Activated naive CD4-positive, alpha-beta T cell treated with anti-CD3 and anti-CD28 coated beads, Interleukin-2, amount 10 ng/mL, durations not matched to agents 7 days and 5 days (primary cell): ENCODE measurements at regions not wholly inside any gene's neighbourhood (a gene's known extent, or its start where the extent isn't known, plus 50 kb on each side); places are given as distances from the start of the nearest gene placed in this dataset.
A peak's percentile ranks its signal among the peaks of the same experiment; 100 is the strongest.
"Not testable (repeated sequence)": the region's sequence is repeated elsewhere in the genome, so short reads cannot be mapped to it uniquely, and the experiment has no call there.

Experiments
- CTCF ChIA-PET: fragments of 350-600 bp; sonication (Branson Sonifier 250); formaldehyde crosslinking; loops from one replicate; lab custom pipeline; 2021; ENCODE audit warnings: antibody characterized with exemption; lab: Charles Lee
- DNase-seq: peaks from one replicate; pipeline ENCODE4 v3.0.0-alpha.2; 2020
- H3K27ac Mint-ChIP-seq: one replicate; pipeline ENCODE4 v1.8.0; 2021; ENCODE audit warnings: mild to moderate bottlenecking, moderate library complexity, mixed read lengths
- H3K27me3 Mint-ChIP-seq: one replicate; pipeline ENCODE4 v1.8.0; 2021; ENCODE audit warnings: mild to moderate bottlenecking, mixed read lengths
- H3K36me3 Mint-ChIP-seq: one replicate; pipeline ENCODE4 v1.8.0; 2021; ENCODE audit warnings: mixed read lengths
- H3K4me1 Mint-ChIP-seq: one replicate; pipeline ENCODE4 v1.8.0; 2021; ENCODE audit warnings: mixed read lengths
- H3K4me3 Mint-ChIP-seq: one replicate; pipeline ENCODE4 v1.8.0; 2021; ENCODE audit warnings: mild to moderate bottlenecking, moderate library complexity, mixed read lengths
- H3K9me3 Mint-ChIP-seq: one replicate; pipeline ENCODE4 v1.8.0; 2021; ENCODE audit warnings: mixed read lengths

DNA sequence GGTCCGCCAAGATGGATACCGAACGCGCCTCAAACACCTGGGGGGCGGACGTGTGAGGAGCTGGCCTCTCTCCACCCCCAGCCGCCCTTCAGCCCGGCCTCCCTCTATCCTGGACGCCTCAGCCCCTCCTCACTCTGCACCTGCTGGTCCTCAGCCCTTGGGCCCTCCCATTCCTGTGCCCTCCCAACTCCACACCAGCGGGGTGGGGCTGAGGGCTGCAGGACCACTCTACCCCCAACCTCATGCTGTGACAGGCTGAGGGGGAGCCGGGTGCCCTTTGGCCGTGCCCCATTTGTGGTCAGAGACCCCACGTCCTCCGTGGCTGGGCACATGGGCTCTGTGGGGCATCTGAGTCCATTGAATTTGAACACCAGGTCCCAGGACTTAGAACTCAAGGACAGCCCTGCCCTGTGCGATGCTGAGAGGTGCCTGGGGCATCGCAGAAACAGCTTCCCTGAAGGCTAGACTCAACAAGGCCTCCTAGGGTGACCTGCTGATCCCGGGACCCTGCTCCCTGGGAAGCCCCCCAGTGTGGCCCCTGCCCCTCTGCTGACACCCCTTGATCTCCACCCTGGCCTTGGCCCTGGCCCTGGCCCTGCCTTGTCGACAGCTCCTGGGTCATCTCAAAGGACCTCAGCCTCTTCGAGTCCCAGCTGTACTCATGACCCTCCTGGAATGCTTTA is 82.0 kb upstream of the SFSWAP start:
- CTCF ChIA-PET: no interaction called here
- Mint-ChIP-seq H3K4me1 (no peaks in the 10 kb centered on the region), H3K27me3 (peaks cover 7% of the 10 kb centered on the region), H3K27ac (peak overlapping the region; percentile 80), H3K9me3 (peaks cover 20% of the 10 kb centered on the region), H3K36me3 (peaks cover 7% of the 10 kb centered on the region), H3K4me3 (no peak overlapping the region)
- no peak for DNase-seq

DNA sequence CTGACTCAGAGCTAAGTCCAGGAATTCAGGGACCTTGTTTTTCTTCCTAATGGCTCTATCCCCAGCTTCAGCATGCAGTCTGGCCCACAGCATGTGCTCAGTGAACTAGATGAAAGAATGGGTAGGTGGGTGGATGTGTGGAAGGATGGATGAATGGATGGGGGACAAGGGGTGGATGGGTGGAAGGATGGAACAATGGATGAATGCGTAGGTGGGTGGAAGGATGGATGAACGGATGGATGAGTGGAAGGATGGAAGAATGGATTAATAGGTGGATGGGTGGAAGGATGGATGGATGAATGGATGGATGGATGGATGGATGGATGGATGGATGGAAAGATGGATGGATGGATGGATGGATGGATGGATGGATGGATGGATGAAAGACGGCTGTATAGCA is 79.7 kb upstream of the SFSWAP start:
- H3K27ac Mint-ChIP-seq: no peak overlapping the region
- no peaks in the 10 kb centered on the region for H3K4me1 Mint-ChIP-seq
- CTCF ChIA-PET: no interaction called here
- peaks cover 7% of the 10 kb centered on the region for H3K27me3 Mint-ChIP-seq
- DNase-seq: no peak
- no peak overlapping the region for H3K4me3 Mint-ChIP-seq
- peaks cover 13% of the 10 kb centered on the region for H3K9me3 Mint-ChIP-seq
- H3K36me3 Mint-ChIP-seq: peaks cover 4% of the 10 kb centered on the region

DNA sequence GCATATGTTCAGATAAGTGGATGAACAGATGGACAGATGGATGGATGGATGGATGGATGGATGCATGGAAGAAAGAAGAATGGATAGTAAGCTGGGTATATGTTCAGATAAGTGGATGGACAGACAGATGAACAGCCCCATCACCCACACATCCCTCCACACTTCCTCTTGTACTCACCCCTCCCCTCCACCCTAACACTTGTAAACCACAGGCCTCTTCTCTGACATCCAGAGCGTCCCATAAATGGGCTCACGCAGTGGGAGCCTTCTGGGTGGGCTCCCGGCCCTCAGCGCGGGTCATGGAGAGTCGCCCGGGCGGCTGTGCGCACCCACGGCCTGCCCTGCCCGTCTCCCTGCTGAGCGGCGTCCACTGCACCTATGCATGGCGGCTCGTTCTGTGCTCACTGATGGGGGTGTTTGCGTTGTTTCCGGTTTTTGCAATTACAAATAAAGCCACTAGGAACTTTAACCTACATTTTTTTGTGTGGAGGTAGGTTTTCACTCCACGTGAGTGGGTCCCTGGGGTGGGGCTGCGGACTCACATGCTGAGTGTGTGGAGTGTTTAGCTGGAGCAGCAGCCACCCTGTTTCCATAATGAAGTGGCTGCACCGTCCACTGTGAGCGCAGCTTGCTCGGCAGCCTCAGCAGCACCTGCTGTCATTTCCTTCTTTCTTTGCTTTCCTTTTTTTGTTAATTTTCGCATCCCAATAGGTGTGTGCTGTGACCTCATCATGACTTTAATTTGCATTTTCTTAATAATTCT is 78.8 kb upstream of the SFSWAP start:
- H3K27ac Mint-ChIP-seq, H3K4me3 Mint-ChIP-seq, H3K36me3 Mint-ChIP-seq, CTCF ChIA-PET, DNase-seq, H3K27me3 Mint-ChIP-seq, H3K4me1 Mint-ChIP-seq: not testable (repeated sequence)
- H3K9me3 Mint-ChIP-seq: peaks cover 13% of the 10 kb centered on the region

DNA sequence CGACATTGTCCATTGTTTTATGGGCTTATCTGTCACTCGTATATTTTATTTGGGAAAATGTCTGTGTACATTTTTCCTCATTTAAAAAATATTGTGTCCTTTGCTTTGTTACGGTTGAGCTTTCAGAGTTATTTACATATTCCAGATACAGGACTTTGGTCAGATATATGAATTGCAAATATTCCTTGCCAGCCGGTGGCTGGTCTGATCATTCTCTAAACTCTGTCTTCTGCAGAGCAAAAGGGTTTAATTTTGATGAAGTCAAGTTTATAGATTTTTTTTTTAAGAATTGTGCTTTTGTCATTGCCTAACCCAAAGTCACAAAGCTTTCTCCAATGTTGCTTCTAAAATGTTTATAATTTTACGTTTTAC is 78.3 kb upstream of the SFSWAP start:
- H3K27ac Mint-ChIP-seq, H3K4me3 Mint-ChIP-seq, H3K27me3 Mint-ChIP-seq, H3K4me1 Mint-ChIP-seq, DNase-seq, H3K36me3 Mint-ChIP-seq, CTCF ChIA-PET: not testable (repeated sequence)
- H3K9me3 Mint-ChIP-seq: peaks cover 12% of the 10 kb centered on the region

DNA sequence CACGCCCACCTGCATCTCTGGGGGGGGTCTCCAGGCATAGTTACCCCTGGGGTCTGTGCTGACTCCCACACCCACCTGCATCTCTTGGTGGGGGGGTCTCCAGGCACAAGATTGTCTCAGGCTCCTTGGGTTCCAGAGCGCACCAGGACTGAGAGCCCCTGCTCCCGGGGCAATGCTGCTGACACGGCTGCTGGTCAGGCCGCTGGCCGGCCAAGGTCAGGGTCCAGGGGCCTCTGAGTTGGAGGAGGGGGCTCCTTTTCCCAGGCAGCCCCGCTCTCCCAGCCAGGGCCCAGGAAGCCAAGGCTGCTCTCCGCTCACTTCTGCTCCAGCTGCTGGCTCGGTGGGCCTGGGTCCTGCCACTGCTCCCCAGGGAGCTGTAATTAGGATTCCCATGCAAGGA is 77.3 kb upstream of the SFSWAP start:
- H3K27ac Mint-ChIP-seq, H3K4me1 Mint-ChIP-seq, DNase-seq, CTCF ChIA-PET, H3K4me3 Mint-ChIP-seq, H3K36me3 Mint-ChIP-seq: not testable (repeated sequence)
- peaks cover 13% of the 10 kb centered on the region for H3K27me3 Mint-ChIP-seq
- H3K9me3 Mint-ChIP-seq: peaks cover 10% of the 10 kb centered on the region

DNA sequence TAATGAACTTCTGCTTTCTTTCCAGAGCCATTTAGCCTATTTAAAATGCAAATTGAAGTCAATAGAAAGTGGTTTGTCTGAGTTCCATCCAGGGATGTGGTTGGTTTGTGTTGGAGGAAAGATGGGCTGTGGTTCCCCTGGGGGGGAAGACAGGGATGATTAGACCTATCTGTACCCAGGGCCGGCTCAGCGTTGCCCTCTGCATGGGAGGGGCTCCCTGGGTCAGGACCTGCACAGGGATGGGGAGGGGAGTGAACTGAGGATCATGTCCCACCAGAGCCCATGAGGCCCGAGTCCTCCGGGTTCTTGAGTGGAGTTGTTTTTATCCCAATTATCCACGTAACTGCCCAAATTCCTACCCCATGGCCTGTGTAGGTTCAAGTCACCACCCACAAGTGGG is 76.9 kb upstream of the SFSWAP start:
- Mint-ChIP-seq H3K27me3 (peaks cover 13% of the 10 kb centered on the region), H3K36me3 (peaks cover 2% of the 10 kb centered on the region), H3K4me3 (no peak overlapping the region), H3K27ac (no peak overlapping the region), H3K4me1 (no peaks in the 10 kb centered on the region), H3K9me3 (peaks cover 10% of the 10 kb centered on the region)
- CTCF ChIA-PET: no interaction called here
- no peak for DNase-seq

DNA sequence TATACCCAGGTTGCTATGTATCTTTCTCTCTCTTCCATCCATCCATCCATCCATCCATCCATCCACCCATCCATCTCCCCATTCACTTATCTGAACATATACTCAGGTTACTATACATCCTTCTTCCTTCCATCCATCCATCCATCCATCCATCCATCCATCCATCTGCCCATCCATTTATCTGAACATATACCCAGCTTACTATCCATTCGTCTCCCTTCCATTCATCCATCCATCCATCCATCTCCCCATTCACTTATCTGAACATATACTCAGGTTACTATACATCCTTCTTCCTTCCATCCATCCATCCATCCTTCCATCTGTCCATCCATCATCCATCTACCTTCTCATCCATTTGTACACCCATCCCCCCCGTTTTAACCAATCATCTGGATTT is 75.9 kb upstream of the SFSWAP start:
- H3K36me3 Mint-ChIP-seq, H3K4me3 Mint-ChIP-seq, H3K27ac Mint-ChIP-seq, DNase-seq, CTCF ChIA-PET, H3K4me1 Mint-ChIP-seq, H3K9me3 Mint-ChIP-seq: not testable (repeated sequence)
- H3K27me3 Mint-ChIP-seq: peaks cover 13% of the 10 kb centered on the region

DNA sequence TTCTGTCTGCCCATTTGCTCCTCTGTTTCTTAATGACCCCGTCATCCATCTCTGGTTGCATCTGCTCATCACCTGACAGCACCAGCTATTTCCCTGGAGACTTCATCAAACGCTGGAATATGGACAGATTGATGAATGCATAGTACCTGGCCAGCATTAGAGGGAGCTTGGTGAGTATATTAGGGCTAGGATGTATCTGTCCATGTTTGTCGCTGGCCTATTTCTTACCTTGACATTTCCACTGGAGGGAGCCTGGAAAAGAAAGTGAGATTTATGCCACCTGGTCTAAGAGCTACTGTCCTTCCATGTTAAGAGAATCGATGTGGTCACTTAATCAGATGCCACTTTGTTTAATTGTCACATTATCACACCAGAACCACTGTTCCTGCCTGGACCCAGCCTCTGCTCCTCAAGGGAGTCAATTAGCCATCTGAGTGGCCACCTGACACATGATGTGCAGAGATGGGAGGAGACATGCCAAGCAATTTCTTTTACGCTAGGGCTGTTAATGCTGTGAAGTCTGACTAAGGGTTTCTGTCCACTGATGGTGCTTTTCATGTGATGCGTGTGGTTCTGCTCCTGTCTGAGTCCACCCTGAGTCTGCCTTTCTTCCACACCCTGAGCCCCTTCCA is 75.3 kb upstream of the SFSWAP start:
- H3K4me1 Mint-ChIP-seq: no peaks in the 10 kb centered on the region

DNA sequence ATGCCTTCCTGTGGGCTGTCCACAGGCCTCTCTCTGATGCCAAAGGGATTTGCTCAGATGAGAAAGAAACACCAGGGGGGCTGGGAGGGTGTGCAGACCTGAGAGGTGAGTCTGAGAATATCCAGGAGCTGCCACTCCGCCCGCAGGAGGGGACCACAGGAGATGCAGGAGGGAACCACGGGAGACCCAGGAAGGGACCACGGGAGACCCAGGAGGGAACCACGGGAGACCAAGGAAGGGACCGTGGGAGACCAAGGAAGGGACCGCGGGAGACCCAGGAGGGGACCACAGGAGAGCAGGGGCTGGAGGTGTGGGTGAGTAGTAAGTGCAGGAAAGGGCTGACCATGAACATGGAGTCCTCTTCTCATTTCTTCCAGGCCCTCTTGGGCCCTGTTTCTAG is 74.6 kb upstream of the SFSWAP start:
- Mint-ChIP-seq H3K27me3 (peaks cover 17% of the 10 kb centered on the region), H3K9me3 (no peaks in the 10 kb centered on the region), H3K27ac (no peak overlapping the region), H3K4me3 (no peak overlapping the region), H3K4me1 (no peaks in the 10 kb centered on the region), H3K36me3 (no peaks in the 10 kb centered on the region)
- CTCF ChIA-PET: no interaction called here
- DNase-seq: no peak

More for the DNA sequence above, 75.3 kb upstream of the SFSWAP start:
- DNase-seq: no peak
- H3K27ac Mint-ChIP-seq: no peak overlapping the region
- H3K36me3 Mint-ChIP-seq: no peaks in the 10 kb centered on the region
- H3K9me3 Mint-ChIP-seq: peaks cover under 1% of the 10 kb centered on the region
- peaks cover 17% of the 10 kb centered on the region for H3K27me3 Mint-ChIP-seq
- CTCF ChIA-PET: no interaction called here
- H3K4me3 Mint-ChIP-seq: no peak overlapping the region

DNA sequence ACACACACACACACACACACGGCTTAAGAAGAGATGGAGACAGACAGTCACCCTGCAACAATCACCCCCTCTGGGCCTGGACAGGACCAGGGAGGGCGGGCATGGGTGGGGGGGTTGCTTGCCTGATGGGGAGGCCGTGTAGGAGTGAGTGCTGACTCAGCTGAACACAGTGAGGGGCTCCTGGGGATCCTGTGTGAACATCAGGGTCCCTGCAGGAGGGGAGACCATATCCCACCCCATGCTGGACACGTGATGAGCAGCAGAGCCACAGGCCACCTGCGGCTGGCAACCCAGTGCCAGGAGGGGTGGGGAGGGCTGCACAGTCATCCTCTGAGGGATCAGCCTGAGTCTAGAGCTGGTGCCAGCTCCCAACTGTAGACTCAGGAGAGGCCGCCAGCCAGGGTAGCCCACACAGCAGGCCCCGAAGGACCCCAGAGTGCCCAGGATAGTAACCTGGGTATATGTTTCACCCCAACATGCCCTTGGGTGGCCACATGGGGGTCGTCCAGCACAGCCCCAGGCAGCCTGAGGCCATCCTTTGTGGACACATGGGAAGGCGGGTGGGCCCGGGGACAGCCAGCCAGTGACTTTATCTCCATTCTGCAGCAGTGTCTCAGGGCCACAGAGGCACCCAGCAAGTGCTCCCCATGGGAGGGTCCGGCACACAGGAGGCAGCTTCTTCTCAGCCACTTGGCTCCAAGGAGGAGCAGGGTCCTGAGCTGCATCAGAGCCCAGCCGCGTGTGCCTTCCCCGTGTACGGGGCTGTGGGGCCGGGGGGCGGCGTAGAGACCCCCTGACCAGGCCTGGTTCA is 73.7 kb upstream of the SFSWAP start:
- H3K4me1 Mint-ChIP-seq: no peaks in the 10 kb centered on the region
- no peaks in the 10 kb centered on the region for H3K9me3 Mint-ChIP-seq
- H3K27me3 Mint-ChIP-seq: peaks cover 17% of the 10 kb centered on the region
- H3K4me3 Mint-ChIP-seq: no peak overlapping the region
- no peaks in the 10 kb centered on the region for H3K36me3 Mint-ChIP-seq
- CTCF ChIA-PET: no interaction called here
- no peak for DNase-seq
- H3K27ac Mint-ChIP-seq: no peak overlapping the region

DNA sequence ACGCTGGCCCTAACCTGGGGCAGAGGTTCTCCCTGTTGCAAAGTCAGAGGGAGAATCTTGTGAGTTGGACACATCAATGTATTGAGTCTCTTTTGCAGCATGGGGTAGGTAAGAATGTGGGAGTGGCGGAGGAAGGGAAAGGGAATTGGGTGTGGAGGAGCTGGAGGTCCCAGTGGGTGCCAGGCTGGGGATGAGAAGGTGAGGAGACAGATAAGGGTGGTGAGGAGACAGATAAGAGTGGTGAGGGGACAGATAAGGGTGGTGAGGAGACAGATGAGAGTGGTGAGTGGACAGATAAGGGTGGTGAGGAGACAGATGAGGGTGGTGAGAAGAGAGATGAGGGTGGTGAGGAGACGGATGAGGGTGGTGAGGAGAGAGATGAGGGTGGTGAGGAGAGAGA is 72.9 kb upstream of the SFSWAP start:
- Mint-ChIP-seq H3K9me3 (no peaks in the 10 kb centered on the region), H3K27me3 (peaks cover 17% of the 10 kb centered on the region), H3K27ac (no peak overlapping the region), H3K4me3 (no peak overlapping the region), H3K4me1 (no peaks in the 10 kb centered on the region), H3K36me3 (no peaks in the 10 kb centered on the region)
- no peak for DNase-seq
- CTCF ChIA-PET: no interaction called here

DNA sequence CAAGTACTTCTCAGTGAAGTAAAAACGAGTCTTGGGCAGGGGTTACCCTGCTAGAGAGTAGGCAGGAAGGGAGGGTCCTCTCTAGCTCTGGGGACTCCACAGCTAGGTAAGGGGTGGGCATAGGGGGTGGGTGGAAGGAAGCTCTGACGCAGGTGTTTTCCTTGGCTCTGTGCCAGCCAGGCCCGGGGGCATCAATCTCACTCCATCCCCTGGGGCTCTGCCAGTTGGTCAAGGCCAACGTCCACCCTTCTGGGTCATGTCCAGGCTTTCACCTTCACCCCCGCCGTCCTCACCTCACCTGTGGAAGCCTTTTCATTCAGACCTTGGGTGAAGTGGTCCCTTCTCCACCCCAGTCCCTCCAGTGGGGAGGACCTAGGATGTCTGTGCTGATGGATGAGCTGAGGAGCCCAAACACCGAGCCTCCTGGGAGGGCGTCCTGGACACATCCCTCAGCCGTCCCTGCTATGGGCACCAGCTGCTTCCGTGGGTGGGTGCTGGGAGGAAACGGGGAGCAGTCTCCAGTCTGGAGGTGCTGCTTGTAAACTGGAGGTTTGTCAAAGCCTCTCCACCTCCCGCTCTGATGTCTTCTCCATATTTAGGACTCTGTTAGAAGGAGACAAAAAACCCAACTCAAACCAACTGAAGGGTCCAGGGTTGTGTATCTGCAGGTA is 71.5 kb upstream of the SFSWAP start:
- Mint-ChIP-seq H3K9me3 (no peaks in the 10 kb centered on the region), H3K27ac (no peak overlapping the region), H3K36me3 (no peaks in the 10 kb centered on the region), H3K27me3 (peaks cover 19% of the 10 kb centered on the region), H3K4me1 (no peaks in the 10 kb centered on the region), H3K4me3 (no peak overlapping the region)
- DNase-seq: no peak
- CTCF ChIA-PET: no interaction called here

DNA sequence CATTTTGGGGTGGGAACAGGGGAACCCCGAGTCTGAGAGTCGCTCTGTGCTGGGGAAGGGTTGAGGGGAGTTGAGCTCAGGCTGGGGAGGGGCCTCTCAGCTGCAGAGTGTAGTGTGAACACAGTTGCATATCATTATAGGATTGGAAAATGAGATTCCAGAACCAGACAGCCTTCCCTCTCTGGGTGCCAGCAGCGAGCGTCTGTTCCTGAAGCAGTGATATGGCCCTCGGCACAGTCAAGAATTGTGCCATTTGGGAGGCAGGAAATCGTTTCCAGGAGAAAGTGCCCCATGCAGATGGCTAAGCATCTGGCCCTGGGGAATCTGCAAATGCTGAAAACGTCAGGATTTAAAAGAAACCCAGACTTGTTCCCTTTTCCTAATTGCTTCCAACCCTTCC is 70.4 kb upstream of the SFSWAP start:
- no peak for DNase-seq
- Mint-ChIP-seq H3K4me1 (no peaks in the 10 kb centered on the region), H3K36me3 (no peaks in the 10 kb centered on the region), H3K27me3 (peaks cover 24% of the 10 kb centered on the region), H3K27ac (no peak overlapping the region), H3K9me3 (no peaks in the 10 kb centered on the region), H3K4me3 (no peak overlapping the region)
- CTCF ChIA-PET: no interaction called here

DNA sequence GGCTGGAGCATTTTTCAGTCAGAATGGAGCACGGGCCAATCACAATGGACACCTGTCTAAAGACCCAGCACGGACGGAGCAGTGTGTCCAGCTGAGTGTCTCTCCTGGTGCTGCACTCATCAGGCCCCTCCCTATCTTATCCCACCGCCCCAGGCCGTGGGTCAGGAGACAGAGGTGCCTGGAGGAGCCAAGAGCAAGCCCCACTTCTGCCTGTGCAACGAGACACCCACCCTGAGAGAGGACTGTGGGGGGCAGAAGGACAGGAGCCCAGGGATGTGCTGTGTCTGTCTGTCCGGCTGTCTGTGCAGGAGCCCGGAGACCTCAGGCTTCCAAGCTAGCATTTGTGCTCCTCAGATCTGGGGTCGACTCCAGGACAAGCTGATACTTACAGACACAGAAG is 69.6 kb upstream of the SFSWAP start:
- no peak for DNase-seq
- H3K36me3 Mint-ChIP-seq: no peaks in the 10 kb centered on the region

More for the DNA sequence above, 69.6 kb upstream of the SFSWAP start:
- H3K27me3 Mint-ChIP-seq: peaks cover 19% of the 10 kb centered on the region
- no peak overlapping the region for H3K4me3 Mint-ChIP-seq
- no peaks in the 10 kb centered on the region for H3K4me1 Mint-ChIP-seq
- CTCF ChIA-PET: no interaction called here
- no peaks in the 10 kb centered on the region for H3K9me3 Mint-ChIP-seq
- H3K27ac Mint-ChIP-seq: no peak overlapping the region
